ENCODE measurements at regions not wholly inside any gene's neighbourhood (a gene's known extent, or its start where the extent isn't known, plus 50 kb on each side); places are given as distances from the start of the nearest gene placed in this dataset.
"Not testable (repeated sequence)": the region's sequence is repeated elsewhere in the genome, so short reads cannot be mapped to it uniquely, and the experiment has no call there.

DNA sequence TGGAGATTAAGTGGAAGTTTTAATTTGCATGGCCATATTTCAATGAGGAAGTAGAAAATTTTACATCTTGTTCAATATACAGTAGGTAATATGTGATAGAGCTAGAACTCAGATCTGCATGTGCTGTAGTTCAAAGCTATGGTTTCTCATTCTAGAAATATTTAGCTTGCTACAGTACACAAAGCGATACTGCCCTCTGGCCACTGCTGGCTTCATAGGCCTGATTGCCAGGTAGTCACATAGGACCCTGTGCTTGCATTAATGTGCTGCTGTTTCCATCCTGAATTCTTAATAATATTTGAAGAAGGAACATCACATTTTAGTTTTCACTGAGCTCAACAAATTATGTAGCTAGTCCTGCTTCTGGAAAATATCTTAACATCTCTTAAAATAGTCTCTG is 87.0 kb downstream of the PLSCR2 start:
- no peak for DNase-seq

DNA sequence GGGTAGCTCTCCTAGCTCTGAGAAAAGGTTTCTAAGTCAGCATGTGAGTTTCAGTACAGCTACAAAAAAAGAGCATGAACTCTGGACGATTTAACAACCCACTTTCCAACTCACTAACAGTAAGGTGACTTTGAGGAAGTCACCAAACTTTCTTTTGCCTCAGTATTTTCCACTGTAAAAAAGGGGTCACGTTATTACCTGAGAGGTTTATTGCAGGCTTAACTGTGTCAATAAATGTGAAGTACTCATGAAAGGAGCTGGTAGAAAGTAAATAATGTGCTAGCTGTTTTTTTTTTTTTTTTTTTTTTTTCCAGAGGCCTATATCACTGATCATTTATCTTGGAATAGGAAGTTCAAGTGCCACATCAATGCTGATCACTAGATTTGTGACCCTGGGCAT is 89.3 kb downstream of the PLSCR2 start:
- no peak for DNase-seq

DNA sequence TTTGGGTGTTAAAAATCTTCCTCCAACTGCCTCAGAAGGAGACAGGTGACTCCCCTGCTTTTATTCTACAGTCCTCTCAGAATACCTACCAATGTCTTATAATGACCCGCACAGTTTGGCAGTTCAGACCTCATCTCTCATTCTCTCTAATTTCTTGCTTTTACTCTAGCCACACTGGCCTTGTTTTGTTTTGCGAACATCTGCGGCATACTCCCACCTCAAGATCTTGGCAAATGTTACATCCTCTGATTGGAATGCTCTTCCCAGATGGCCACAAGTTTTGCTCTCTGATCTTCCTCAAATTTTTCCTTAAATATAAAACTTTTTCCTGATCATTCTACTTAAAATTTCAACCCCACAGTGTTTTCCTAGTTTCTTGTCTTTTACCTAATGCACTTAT is 94.1 kb downstream of the PLSCR2 start:
- no peak for DNase-seq

DNA sequence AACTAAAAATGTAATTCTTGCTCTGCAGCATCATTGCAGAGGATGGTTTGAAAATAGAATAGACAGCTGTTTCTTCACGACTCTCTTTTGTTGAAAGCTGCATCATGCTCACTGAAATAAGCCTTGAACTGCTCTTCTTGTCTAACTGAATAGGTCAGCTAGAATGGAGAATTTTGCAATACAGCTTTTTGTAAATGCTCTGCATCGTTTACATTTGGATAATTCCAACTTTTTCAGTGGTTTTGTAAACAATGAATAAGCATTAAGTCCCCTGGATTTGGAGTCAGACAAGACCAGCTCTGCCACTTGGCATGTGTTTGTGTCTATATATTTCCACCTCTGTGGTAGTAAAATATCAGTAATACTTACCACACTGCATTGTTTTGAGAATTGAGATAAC is 95.2 kb downstream of the PLSCR2 start:
- DNase-seq, result no peak

DNA sequence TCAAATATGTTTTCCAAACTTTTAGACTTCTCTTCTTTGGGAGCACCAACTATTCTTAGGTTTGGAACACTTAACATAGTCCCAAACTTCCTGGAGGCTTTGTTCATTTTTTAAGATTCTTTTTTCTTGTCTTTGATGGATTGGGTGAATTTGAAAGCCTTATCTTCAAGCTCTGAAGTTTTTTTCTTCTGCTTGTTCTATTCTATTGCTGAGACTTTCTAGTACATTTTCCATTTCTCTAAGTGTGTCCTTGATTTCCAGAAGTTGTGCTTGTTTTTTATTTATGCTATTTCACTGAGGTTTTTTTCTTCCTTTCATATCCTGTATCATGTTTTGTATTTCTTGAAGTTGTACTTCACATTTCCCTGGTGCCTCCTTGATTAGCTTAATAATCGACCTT is 97.5 kb downstream of the PLSCR2 start:
- DNase-seq, result no peak

DNA sequence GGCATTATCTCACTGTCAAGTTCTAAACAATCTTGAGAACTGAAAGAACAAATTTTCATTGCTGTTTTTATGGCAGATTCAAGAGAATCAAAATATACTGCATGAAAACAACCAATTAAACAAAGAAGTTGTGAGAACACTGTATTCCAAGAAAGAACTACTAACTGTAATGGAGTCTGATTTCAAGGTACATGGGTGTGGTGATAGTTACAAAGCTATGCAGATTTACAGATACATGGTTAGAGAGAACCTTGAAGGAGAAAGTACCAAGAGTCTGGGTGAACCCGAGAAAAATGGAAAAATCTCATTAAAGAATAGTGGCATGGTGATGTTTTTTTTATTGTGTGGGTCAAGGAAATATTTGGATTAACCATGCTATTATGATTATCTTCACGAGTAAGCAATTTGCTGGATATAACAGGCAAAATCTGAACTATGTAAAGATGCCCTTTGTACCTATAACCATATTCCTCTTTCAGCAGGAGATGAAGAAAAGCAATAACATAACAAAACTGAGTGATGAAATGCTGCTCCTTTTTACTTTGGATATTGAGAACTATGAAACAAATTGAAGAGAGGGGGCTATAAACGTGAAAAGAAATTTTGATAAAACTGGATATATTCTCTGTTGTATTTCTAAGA is 100.4 kb downstream of the PLSCR2 start:
- DNase-seq, result no peak

DNA sequence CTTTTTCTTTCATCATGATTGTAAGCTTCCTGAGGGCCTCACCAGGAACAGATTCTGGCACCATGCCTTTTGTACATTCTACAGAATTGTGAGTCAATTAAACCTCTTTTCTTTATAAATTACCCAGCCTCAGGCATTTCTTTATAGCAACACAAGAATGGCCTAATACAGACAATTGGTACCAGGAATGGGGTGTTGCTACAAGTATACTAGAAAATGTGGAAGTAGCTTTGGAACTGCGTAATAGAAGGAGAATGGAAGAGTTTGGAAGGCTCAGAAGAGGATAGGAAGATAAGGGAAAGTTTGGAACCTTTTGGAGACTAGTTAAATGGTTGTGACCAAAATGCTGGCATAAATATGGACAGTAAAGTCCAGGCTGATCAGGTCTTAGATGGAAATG is 108.9 kb upstream of the PLSCR4 start:
- no peak for DNase-seq

DNA sequence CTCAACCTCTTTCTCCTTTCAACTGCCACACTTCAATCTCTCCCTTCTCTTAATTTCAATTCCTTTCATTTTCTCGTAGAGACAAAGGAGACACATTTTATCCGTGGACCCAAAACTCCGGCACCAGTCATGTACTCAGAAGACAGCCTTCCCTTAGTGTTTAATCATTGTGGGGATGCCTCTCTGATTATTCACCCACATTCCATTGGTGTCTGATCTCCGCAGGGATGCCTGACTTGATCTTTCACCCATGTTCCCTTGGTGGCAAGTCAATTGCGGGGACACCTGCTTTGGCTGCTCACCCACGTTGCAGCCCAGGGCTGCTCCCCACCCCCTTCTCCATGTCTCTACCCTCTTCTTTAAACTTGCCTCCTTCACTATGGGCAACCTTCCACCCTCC is 103.5 kb upstream of the PLSCR4 start:
- not testable (repeated sequence) for DNase-seq

DNA sequence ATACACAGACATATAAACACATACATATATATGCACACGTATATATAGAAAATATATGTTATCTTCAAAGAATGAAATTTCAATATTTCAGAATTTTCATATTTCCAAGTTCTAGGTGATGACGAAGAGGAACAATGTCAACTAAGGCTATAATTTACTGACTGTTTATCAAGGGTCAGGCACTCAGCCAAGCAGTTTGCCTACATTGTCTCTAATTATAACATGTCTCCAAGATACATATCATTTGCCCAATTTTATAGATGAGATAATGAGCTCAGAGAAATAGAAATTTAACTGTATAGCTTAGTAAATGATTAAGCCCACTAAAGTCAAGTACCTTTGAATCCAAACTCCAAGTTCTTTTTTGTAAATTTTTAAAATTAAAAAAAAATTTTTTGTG is 99.9 kb upstream of the PLSCR4 start:
- DNase-seq, result no peak

DNA sequence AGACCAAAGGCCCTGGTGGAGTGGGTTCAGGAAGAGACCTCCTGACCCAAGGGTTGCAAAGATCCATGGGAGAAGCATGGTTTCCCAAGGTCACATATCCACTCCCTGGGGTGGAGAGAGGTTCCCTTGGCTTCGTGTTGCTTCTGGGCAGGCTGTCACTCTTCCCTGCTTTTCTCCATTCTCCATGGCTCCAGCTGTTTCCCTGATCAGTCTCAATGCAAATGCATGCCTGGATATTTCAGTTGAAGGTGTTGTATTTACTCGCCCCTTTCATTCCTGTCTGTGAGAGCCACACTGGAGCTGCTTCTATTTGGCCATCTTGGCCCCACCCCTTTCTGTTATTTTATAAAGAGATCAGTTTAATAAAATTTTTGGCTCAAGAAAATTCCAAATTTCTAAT is 95.0 kb upstream of the PLSCR4 start:
- no peak for DNase-seq

DNA sequence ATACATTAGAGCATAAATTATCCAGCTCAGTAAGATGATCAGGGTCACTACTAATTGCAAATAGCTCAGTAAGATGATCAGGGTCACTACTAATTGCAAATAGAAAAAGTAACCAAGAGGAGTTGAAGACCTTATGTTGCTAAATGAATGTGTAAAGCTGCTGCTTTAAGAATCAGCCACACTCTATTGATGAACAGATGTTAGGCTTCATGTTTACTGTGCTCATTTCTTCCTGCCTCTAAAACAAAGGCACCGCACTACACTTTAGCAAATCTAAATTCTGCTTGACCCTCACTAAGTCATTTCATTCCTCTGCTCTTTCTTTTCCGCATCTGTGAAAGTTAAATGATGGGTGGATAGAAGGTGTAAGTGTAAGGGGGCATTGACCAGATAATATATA is 92.6 kb upstream of the PLSCR4 start:
- no peak for DNase-seq

DNA sequence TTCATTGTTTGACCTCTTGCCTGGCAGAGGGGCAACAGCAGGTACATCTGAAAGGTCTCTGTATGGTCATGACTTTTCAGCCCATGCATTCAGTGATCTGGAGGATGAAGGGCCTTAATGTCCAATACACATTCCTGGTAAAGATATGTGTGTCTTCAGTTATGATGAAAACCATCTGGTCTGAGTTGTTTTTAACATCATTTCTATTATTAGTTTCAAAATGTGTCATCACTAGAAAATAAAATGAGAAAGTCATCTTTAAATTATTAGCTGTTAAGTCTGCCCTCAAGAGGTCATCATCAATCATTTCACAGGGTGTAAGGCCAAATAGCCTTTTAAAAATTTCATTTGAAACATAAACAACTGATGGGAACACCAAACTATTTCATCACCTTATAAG is 92.1 kb upstream of the PLSCR4 start:
- DNase-seq, result peak; percentile 27

DNA sequence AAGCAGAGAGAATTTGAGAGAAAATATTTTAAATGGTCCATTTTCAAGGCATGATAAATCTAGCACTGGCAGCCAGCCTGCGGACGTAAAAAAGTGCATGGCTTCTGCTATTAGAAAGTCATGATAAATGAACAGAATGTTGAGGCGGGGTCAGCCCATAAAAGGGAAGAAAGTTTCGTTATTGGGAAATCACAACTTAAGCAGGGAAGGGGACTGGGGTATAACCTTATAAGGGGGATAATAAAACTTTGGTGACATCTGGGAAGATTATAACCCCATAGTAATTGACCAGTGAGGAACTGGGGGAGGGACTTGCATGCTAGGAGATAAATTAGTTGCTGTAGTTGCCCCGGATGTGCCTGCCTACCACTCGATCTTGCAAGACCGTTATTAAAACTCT is 88.4 kb upstream of the PLSCR4 start:
- no peak for DNase-seq

DNA sequence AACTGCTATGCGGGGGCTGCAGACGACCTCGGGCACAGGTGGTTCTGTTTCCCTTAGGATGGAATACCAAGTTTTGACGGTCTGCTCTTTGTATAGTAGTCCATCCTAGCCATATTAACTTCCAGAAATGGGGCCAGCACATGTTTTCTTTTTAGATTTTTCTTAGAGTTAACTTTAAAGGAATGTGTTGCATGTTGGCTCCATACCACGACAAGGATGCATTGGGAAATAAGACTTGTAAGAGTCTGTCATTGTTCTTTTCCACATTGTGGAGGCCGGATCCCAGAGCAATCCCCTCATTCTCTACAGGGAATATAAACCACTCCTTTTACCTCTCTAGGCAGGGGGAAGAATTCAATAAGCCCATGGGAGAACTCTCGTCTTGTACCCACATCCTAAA is 87.1 kb upstream of the PLSCR4 start:
- no peak for DNase-seq

DNA sequence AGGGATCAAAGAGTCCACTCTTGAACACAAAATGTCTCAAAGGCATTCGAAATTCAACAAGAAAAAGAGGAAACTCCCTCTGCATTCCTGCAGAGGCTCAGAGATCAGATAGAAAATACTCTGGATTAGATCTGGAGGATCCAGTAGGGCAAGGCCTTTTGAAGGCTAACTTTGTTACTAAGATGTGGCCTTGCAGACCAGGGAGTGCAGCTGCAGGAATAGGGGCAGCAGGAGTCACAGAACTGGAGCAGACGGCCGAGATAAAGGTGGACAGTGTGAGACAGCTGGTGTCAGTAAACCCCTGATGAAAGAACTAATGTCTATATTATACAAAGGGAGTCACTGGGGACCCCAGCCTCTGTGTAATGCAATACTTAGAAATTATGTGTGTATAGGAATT is 84.5 kb upstream of the PLSCR4 start:
- no peak for DNase-seq

DNA sequence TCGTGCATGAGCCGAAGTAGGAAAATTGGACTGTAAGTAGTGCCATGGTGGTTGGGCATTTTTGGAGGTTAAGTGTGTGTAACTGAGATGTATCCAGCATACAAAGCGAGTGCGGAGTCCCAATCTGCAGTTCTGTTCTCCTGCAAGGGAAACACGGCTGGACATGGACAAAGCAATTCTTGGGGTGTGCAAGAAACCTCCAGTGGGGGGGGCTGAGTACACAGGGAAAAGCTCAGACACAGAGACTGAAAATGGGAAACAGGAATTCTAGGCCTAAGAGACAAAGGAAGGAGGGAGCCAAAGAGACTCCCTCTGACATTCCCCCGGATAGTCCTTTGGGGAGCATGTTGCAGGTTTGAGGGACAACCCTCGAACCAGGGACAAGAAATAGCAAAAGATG is 83.2 kb upstream of the PLSCR4 start:
- DNase-seq, result no peak

DNA sequence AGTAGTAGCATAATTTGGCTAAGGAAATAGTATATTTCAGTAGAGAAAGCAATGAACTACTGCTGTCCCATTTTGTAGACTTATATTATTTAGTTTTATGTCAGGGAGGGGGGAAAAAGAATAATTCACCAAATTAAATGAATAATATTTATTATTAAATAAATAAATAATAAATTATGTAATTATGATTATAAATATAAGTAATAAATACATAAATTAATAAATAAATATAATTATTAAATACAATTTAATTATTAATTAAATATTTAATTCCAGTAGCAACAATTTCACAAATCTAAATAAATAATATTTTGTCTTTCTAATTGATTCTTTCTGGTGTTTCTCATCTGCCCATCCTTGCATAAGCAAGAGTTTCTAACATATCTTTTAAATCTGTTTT is 81.1 kb upstream of the PLSCR4 start:
- no peak for DNase-seq

DNA sequence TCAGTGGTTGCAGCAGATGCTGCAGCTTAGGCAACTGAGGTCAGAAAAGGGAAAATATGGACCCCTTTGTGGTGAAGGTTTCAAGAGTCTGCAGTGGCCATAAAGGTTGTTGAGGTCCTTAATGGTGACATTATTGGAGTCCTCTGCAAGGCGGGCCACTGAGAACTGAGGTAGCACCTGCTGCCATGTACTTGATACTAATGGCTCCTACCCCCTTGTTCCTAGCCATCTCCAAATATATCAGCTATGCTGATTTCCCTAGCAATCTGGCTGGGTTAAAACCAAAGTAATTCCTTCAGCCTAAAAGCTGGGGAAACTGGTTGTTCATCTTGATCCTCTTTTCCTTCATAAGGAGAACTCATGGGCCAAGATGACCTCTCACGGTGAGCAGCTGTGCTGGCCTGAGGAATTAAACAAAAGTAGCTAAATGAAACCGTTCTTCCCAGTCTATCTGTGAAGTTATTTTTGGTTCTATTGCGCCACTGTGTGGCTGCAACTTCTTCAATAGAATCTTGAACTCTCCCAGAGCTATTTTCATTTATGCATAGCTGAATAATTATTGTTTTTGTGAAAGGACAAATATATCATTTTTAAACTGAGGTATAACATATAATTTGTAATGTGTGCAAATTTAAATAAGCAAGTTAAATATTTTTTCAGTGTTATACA is 76.1 kb upstream of the PLSCR4 start:
- peak; percentile 77 for DNase-seq

DNA sequence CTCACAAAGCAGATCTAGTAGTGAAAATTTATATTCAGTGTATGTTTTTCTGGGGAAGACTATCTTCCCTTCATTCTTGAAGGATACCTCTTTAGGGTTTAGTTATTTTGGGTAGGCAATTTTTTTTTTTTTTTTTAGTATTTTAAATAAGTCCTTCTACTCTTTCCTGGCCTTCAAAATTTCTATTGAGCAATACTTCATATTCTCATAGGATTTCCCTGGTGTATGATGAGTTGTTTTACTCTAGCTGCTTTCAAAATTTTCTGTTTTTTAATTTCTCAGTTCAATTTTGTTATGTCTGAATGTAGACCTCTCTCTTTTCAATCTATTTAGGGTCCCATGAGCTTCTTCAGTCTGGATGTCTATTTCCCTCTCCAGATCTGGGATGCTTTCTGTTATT is 74.3 kb upstream of the PLSCR4 start:
- no peak for DNase-seq

DNA sequence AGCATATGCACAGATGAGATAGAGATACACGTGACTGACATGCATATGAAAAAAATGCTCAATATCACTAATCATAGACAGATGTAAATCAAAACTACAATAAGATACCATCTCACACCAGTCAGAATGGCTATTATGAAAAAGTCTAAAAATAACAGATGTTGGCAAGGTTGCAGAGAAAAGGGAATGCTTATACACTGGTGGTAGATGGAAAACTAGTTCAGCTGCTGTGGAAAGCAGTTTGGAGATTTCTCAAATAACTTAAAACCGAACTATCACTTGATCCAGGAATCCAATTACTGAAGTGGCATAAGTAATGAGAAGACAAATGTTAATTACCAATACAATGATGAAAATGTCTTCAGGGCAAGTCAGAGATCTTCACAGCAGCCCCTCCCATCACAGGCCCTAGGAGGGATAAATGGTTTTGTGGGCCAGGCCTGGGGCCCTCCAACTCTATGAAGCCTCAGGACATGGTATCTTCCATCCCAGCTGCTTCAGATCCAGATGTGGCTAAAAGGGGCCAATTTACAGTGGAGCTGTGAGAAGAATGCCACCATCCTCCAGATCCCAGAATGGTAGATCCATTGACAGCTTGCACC is 71.4 kb upstream of the PLSCR4 start:
- DNase-seq, result no peak

DNA sequence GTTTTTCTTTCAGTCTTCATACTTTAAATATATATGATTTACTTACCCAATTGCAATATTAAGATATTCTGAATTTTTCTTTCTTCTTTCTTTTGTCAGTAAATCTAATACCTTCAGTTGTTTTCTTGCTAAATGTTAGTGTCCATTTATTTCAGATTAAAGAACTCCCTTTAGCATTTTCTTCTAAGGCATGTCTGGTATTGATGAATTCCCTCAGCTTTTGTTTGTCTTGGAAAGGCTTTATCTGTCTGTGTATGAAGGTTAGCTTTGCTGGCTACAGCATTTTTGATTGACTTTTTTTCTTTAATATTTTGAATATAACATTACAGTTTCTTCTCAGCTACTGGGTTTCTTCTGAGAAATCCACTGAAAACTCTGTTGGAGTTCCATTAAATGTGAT is 64.0 kb upstream of the PLSCR4 start:
- DNase-seq, result no peak

DNA sequence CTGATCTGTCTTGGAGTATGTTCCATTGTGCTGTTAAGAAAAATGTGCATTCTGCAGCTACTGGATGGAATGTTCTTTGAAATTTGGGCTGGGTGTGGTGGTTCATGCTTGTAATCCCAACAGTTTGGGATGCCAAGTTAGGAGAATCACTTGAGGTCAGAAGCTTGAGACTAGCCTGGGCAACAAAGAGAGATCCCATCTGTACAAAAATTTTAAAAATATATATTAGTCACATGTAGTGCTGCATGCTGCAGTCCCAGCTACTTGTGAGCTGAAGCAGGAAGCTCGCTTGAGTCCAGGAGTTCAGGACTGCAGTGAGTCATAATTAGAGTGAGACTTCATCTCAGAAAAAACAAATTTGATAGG is 62.8 kb upstream of the PLSCR4 start:
- no peak for DNase-seq

DNA sequence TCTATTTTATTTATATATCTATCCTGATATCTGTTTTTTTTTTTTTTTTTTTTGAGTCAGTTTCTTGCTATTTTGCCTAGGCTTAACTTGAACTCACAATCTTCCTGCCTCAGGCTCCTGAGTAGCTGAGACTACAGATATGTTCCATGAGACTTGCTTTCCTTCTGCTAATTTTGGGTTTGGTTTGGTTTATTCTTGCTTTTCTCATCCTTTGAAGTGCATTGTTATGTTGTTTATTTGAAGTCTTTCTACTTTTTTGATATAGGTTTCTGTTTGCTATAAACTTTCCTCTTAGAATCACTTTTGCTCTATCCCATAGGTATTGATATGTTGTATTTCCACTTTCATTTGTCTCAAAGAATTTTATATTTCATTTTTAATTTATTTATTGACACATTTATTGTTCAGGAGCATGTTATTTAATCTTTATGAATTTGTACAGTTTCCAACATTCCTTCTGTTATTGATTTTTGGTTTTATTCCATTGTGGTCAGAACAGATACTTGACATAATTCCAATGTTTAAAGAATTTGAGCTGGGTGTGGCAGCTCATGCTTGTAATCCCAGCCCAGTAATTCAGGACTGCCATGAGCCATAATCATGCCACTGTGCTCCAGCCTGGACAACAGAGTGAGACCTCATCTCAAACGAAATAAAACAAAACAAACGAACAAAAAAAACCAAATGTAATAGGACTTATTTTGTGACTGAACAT is 62.3 kb upstream of the PLSCR4 start:
- DNase-seq, result no peak

Measured in muscle of arm (tissue), 1 donor.